Stimulated activated CD8-positive, alpha-beta memory T cell treated with anti-CD3 and anti-CD28 coated beads, Interleukin-12 subunit alpha, Interleukin-12 subunit beta, amount 100 ng/mL, for 24 hours (primary cell): ENCODE measurements at regions not wholly inside any gene's neighbourhood (a gene's known extent, or its start where the extent isn't known, plus 50 kb on each side); places are given as distances from the start of the nearest gene placed in this dataset.
"Not testable (repeated sequence)": the region's sequence is repeated elsewhere in the genome, so short reads cannot be mapped to it uniquely, and the experiment has no call there.

Source experiments
- DNase-seq: peaks from one replicate; pipeline ENCODE4 v3.0.0-alpha.2; 2020; ENCODE audit errors: extremely low read depth

GRCh38 chr9:7479300-7479699 is 320.3 kb downstream of the DMAC1 start:
- no peak for DNase-seq

- DNase-seq: no peak
Measured at GRCh38 chr9:7478646-7479045, 320.9 kb downstream of the DMAC1 start.

GRCh38 chr9:7467186-7467585 is 332.4 kb downstream of the DMAC1 start:
- DNase-seq: no peak

GRCh38 chr9:7461791-7462190 is 337.8 kb downstream of the DMAC1 start:
- DNase-seq: no peak

- no peak for DNase-seq
Measured at GRCh38 chr9:7456793-7457530, 342.6 kb downstream of the DMAC1 start.

- DNase-seq: no peak
Measured at GRCh38 chr9:7456377-7456776, 343.2 kb downstream of the DMAC1 start.

- no peak for DNase-seq
Measured at GRCh38 chr9:7454624-7455023, 345.0 kb downstream of the DMAC1 start.

- no peak for DNase-seq
Measured at GRCh38 chr9:7452378-7452777, 347.2 kb downstream of the DMAC1 start.

GRCh38 chr9:7451062-7451461 is 348.5 kb downstream of the DMAC1 start:
- no peak for DNase-seq

- no peak for DNase-seq
Measured at GRCh38 chr9:7443541-7443940, 356.0 kb downstream of the DMAC1 start.

GRCh38 chr9:7439355-7439995 is 360.1 kb downstream of the DMAC1 start:
- no peak for DNase-seq

GRCh38 chr9:7436754-7437153 is 362.8 kb downstream of the DMAC1 start:
- no peak for DNase-seq

GRCh38 chr9:7433508-7434292 is 365.9 kb downstream of the DMAC1 start:
- DNase-seq: no peak

GRCh38 chr9:7432989-7433388 is 366.6 kb downstream of the DMAC1 start:
- DNase-seq: no peak

- DNase-seq: not testable (repeated sequence)
Measured at GRCh38 chr9:7417397-7417796, 382.2 kb downstream of the DMAC1 start.

- DNase-seq: no peak
Measured at GRCh38 chr9:7415836-7416235, 383.7 kb downstream of the DMAC1 start.

GRCh38 chr9:7408845-7409244 is 390.7 kb downstream of the DMAC1 start:
- no peak for DNase-seq

- DNase-seq: no peak
Measured at GRCh38 chr9:7407246-7407645, 392.3 kb downstream of the DMAC1 start.

- no peak for DNase-seq
Measured at GRCh38 chr9:7405924-7406604, 393.5 kb downstream of the DMAC1 start.

GRCh38 chr9:7403839-7404487 is 395.6 kb downstream of the DMAC1 start:
- DNase-seq: no peak

- no peak for DNase-seq
Measured at GRCh38 chr9:7403028-7403389, 396.6 kb downstream of the DMAC1 start.
